Activated CD4-positive, alpha-beta memory T cell treated with anti-CD3 and anti-CD28 coated beads for 36 hours (primary cell): ENCODE measurements at regions not wholly inside any gene's neighbourhood (a gene's known extent, or its start where the extent isn't known, plus 50 kb on each side); places are given as distances from the start of the nearest gene placed in this dataset.
"Not testable (repeated sequence)": the region's sequence is repeated elsewhere in the genome, so short reads cannot be mapped to it uniquely, and the experiment has no call there.

ENCODE experiments used
- CTCF ChIA-PET: fragments of 350-600 bp; sonication (Branson Sonifier 250); formaldehyde crosslinking; loops from one replicate; lab custom pipeline; 2021; ENCODE audit warnings: antibody characterized with exemption, inconsistent platforms; lab: Charles Lee
- POLR2A ChIA-PET: fragments of 350-600 bp; sonication (Branson Sonifier 250); formaldehyde crosslinking; loops from one replicate; lab custom pipeline; 2021; ENCODE audit warnings: antibody characterized with exemption; lab: Charles Lee
- DNase-seq: peaks from one replicate; pipeline ENCODE4 v3.0.0-alpha.2; 2020
- H3K27ac Mint-ChIP-seq: one replicate; pipeline ENCODE4 v1.8.0; 2021; ENCODE audit warnings: mixed read lengths
- H3K27me3 Mint-ChIP-seq: one replicate; pipeline ENCODE4 v1.8.0; 2021; ENCODE audit warnings: mixed read lengths
- H3K36me3 Mint-ChIP-seq: one replicate; pipeline ENCODE4 v1.8.0; 2021; ENCODE audit warnings: mixed read lengths
- H3K4me1 Mint-ChIP-seq: one replicate; pipeline ENCODE4 v1.8.0; 2021; ENCODE audit warnings: low read depth, mixed read lengths
- H3K4me3 Mint-ChIP-seq: one replicate; pipeline ENCODE4 v1.8.0; 2021; ENCODE audit warnings: mild to moderate bottlenecking, mixed read lengths
- H3K9me3 Mint-ChIP-seq: one replicate; pipeline ENCODE4 v1.8.0; 2021; ENCODE audit warnings: mixed read lengths
- intact Hi-C: fragments of 100-400 bp; cut with micrococcal nuclease; formaldehyde crosslinking; loops from one replicate; pipeline ENCODE4 v1.15.1; 2023

DNA sequence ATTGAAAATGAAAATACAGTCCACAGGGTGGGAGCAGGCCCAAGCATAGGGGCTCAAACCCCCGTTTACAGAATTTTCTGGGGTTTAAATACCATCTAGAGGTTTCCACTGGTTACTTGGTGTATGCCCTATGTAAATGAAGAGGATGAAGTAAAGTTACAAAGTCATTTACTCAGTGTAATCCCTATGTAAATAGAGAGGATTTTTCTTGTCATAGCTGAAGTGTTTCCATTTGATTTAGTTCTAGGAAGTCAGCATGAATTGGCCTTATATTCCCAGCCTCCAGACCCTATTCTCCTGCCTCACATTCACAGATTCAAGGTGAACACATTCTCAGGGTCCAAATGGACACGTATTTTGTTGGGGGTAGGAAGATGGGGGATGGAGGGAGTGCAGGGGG lies 141.7 kb upstream of the NFIA start:
- CTCF ChIA-PET, H3K4me1 Mint-ChIP-seq, H3K9me3 Mint-ChIP-seq, DNase-seq, intact Hi-C loops, POLR2A ChIA-PET, H3K36me3 Mint-ChIP-seq, H3K4me3 Mint-ChIP-seq, H3K27ac Mint-ChIP-seq: not testable (repeated sequence)
- H3K27me3 Mint-ChIP-seq = peaks cover 18% of the 10 kb centered on the region

DNA sequence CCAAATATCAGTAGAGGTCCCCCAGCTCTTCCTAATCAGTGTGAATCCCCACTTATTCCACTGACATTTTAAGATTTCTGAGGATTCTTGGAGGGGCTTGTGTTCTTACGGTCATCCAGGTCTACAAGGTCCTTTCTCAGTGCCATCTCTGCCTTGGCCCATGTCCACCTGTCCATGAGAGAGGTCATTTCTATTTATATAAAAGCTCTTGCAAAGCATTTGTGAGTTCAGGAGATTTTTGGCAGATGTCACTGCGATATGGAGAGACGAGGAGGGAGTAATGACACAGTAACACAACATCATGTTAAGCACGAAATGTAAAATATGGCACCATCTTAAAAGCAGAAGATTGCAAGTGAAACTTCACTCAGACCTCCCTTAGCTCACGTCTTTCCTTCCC lies 144.6 kb upstream of the NFIA start:
- H3K27ac Mint-ChIP-seq = no peak overlapping the region
- H3K27me3 Mint-ChIP-seq = peaks cover 14% of the 10 kb centered on the region
- H3K9me3 Mint-ChIP-seq = no peaks in the 10 kb centered on the region
- H3K4me3 Mint-ChIP-seq = no peak overlapping the region
- CTCF ChIA-PET = no interaction called here
- DNase-seq = no peak
- POLR2A ChIA-PET = no interaction called here
- intact Hi-C loops = no loop called here
- no peaks in the 10 kb centered on the region for H3K36me3 Mint-ChIP-seq
- no peaks in the 10 kb centered on the region for H3K4me1 Mint-ChIP-seq

GRCh38 chr1:60936591-60937342 lies 145.6 kb upstream of the NFIA start:
- Mint-ChIP-seq H3K27me3 (peaks cover 14% of the 10 kb centered on the region), H3K27ac (no peak overlapping the region), H3K4me1 (no peaks in the 10 kb centered on the region), H3K4me3 (no peak overlapping the region), H3K36me3 (no peaks in the 10 kb centered on the region), H3K9me3 (no peaks in the 10 kb centered on the region)
- intact Hi-C loops = no loop called here
- CTCF ChIA-PET = no interaction called here
- no peak for DNase-seq
- POLR2A ChIA-PET = no interaction called here

GRCh38 chr1:60936163-60936562 lies 146.2 kb upstream of the NFIA start:
- H3K9me3 Mint-ChIP-seq = no peaks in the 10 kb centered on the region
- no peak for DNase-seq
- H3K4me1 Mint-ChIP-seq = no peaks in the 10 kb centered on the region
- H3K27me3 Mint-ChIP-seq = peaks cover 17% of the 10 kb centered on the region
- CTCF ChIA-PET = no interaction called here
- H3K27ac Mint-ChIP-seq = no peak overlapping the region
- H3K36me3 Mint-ChIP-seq = no peaks in the 10 kb centered on the region
- POLR2A ChIA-PET = no interaction called here
- intact Hi-C loops = no loop called here
- no peak overlapping the region for H3K4me3 Mint-ChIP-seq

DNA sequence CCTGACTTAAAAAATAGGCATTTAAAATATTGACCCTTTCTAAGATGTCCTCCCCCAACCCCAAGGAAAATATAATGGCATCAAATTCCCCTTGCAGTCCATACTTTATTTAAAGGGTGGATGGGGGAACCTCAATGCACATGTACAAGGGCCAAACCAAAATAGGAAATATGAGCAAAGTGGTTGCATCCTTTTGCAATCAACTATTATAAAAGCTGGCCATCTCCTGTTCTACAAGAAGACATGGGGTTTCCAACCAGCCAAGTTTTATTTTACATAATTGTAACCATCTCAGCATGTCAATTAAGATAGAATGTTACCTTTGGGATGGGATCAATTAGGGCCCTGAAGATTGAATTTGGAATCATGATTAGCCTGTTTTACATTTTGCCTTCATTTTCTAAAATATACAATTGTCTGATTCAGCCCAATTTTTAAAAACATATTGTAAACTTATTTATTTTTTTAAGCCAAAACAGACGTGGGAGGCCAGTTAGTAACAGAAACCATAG lies 146.7 kb upstream of the NFIA start:
- Mint-ChIP-seq H3K27ac (no peak overlapping the region), H3K36me3 (no peaks in the 10 kb centered on the region), H3K9me3 (no peaks in the 10 kb centered on the region), H3K4me3 (no peak overlapping the region), H3K27me3 (peaks cover 13% of the 10 kb centered on the region), H3K4me1 (no peaks in the 10 kb centered on the region)
- intact Hi-C loops = no loop called here
- DNase-seq = no peak
- ChIA-PET POLR2A (no interaction called here), CTCF (interaction anchor here (0.6 kb wide), 1 partner anchor 171 kb away, joined by 3 read pairs; no protein-coding TSS in a partner anchor)

DNA sequence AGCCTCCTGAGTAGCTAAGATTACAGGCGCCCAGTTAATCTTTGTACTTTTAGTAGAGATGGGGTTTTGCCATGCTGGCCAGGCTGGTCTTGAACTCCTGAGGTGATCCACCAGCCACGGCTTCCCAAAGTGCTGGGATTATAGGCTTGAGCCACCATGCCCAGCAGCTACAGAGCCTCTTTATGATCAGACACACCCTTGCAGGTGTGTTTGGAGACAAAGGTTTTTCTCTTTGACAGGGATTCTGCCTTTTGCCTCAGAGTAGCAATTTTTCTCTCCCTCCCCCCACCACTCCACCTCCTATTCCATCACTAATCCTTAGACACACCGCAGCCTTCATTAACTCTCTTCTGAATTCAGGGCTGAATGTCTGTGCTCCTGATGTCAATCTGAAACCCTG lies 152.2 kb upstream of the NFIA start:
- Mint-ChIP-seq H3K27me3 (peaks cover 7% of the 10 kb centered on the region), H3K4me1 (no peaks in the 10 kb centered on the region), H3K27ac (no peak overlapping the region), H3K9me3 (no peaks in the 10 kb centered on the region), H3K36me3 (no peaks in the 10 kb centered on the region), H3K4me3 (no peak overlapping the region)
- ChIA-PET CTCF (no interaction called here), POLR2A (no interaction called here)
- intact Hi-C loops = no loop called here
- DNase-seq = no peak

DNA sequence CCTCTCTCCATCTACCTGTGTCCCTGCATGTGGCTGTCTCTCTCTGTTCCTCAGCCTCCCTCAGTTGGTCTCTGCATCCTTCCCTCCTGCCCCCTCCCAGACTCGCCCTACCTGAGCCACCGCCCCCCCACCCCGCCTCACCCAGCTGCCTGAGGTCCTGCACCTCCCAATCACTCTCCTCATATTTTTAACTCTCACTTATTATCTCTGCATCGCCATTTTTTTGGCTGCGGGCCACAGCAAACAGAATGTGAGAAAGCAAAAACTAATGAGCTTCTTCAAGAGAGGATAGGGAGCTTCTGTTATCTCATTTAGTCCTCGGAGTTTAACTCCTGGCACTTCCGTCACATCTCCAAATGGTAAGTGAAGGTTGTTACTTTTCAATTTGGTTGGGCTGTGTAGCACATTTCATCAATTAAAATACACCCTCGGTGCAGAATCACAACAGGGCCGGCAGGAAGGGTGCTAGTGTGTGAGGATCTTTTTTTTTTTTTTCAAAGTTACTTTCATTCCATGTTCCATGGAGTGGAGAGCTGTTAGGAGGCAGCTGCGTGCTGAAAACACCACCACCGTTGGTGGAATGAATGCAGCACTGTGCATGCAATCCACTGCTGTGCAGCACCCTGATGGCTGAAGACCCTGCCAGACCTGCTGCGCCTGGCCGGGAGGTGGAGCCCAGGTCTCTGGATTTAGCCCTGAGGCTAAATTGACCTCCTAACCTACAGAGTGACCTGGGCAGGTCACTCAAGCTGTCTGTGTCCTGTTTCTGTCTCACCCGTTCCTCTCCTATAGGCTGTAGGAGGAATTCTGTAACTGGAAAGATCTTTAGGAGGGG lies 157.2 kb upstream of the NFIA start:
- H3K4me3 Mint-ChIP-seq = no peak overlapping the region
- H3K9me3 Mint-ChIP-seq = no peaks in the 10 kb centered on the region
- no peak for DNase-seq
- CTCF ChIA-PET = no interaction called here
- intact Hi-C loops = no loop called here
- H3K27me3 Mint-ChIP-seq = peaks cover 4% of the 10 kb centered on the region
- no peak overlapping the region for H3K27ac Mint-ChIP-seq
- no peaks in the 10 kb centered on the region for H3K4me1 Mint-ChIP-seq
- H3K36me3 Mint-ChIP-seq = no peaks in the 10 kb centered on the region
- POLR2A ChIA-PET = no interaction called here

DNA sequence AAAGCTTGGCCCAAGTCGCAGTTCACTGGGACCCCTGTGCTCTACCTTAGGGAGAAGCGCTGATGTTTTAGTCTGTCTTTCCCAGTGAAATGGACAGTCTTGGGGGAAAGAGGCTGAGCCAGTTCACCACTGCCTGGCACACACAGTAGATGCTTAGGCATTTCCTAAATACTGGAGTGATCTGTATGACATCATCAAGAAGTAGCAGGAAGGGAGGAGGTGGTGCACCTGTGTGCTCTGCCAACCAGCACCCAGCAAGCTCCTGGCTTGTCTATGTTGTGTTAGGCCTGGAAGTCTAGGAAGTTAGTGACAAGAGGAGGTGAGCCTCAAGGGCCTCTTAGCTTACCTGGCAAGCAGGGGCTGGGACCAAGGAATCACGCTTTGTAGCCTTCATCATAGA lies 158.2 kb upstream of the NFIA start:
- no peak overlapping the region for H3K27ac Mint-ChIP-seq
- intact Hi-C loops = no loop called here
- H3K27me3 Mint-ChIP-seq = peaks cover 4% of the 10 kb centered on the region
- H3K4me1 Mint-ChIP-seq = no peaks in the 10 kb centered on the region
- H3K9me3 Mint-ChIP-seq = no peaks in the 10 kb centered on the region
- CTCF ChIA-PET = no interaction called here
- POLR2A ChIA-PET = no interaction called here
- H3K4me3 Mint-ChIP-seq = no peak overlapping the region
- no peaks in the 10 kb centered on the region for H3K36me3 Mint-ChIP-seq
- DNase-seq = no peak

DNA sequence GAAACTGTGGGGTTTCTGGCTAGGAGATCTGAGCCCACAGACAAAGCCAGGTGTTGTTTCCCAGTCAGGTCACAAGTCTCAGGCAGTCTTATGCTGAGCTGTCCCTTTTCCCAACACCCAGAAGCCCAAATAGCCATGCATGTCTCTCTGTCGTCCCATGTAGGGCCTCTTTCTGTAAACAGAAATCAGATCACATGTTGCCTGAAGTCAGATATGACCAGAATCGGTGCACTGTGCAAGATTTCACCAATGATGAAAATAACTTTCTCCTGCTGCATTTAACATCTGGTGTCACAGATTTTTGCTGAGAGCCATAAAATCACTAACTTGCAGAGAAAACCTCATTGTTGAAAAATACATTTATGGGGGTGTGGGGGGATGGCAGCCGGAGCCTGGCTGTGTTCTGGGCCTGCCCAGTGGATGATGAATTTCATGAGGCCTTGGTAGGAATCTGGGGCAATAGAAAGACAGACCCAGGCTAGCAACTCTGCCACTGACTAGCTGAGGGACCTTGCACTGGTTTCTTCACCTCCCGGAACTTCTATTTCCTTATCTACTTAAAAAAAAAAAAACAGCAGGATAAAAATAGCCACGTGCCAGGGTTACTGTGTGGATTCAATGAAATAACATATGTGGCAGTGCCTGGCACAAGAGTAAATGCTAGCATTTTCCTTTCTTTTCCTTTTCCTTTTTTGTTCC lies 158.8 kb upstream of the NFIA start:
- ChIA-PET CTCF (no interaction called here), POLR2A (no interaction called here)
- no peak for DNase-seq
- Mint-ChIP-seq H3K4me3 (no peak overlapping the region), H3K36me3 (no peaks in the 10 kb centered on the region), H3K4me1 (no peaks in the 10 kb centered on the region), H3K9me3 (no peaks in the 10 kb centered on the region), H3K27me3 (peaks cover 4% of the 10 kb centered on the region), H3K27ac (no peak overlapping the region)
- intact Hi-C loops = no loop called here

DNA sequence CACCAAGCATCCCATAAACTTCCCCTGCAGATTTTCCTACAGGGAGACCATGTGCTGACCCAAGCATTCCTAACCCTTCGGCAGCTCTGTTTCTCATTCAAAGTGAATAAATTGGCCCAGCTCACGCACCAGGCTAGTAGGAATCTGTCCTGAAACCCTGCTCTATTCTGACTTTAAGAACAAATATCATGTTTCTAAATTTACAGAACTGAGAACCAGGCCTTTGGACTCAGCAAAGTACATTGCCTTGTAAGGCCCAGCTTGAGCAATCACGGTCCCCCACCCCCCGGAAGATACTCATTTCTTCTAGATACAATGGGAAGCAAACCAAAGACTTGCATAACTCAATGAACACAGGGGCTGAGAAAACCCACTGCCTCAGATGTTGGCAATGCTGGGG lies 160.1 kb upstream of the NFIA start:
- H3K27ac Mint-ChIP-seq = no peak overlapping the region
- ChIA-PET POLR2A (no interaction called here), CTCF (interaction anchor here (0.6 kb wide), 1 partner anchor 74 kb away, joined by 4 read pairs; no protein-coding TSS in a partner anchor)
- intact Hi-C loops = no loop called here
- no peaks in the 10 kb centered on the region for H3K4me1 Mint-ChIP-seq
- peaks cover 9% of the 10 kb centered on the region for H3K27me3 Mint-ChIP-seq
- H3K4me3 Mint-ChIP-seq = no peak overlapping the region
- H3K36me3 Mint-ChIP-seq = no peaks in the 10 kb centered on the region
- no peak for DNase-seq
- no peaks in the 10 kb centered on the region for H3K9me3 Mint-ChIP-seq

- no peak for DNase-seq
- no peaks in the 10 kb centered on the region for H3K36me3 Mint-ChIP-seq
- H3K27me3 Mint-ChIP-seq = peaks cover 9% of the 10 kb centered on the region
- no peaks in the 10 kb centered on the region for H3K4me1 Mint-ChIP-seq
- CTCF ChIA-PET = no interaction called here
- POLR2A ChIA-PET = no interaction called here
- intact Hi-C loops = no loop called here
- H3K4me3 Mint-ChIP-seq = no peak overlapping the region
- no peak overlapping the region for H3K27ac Mint-ChIP-seq
- H3K9me3 Mint-ChIP-seq = no peaks in the 10 kb centered on the region
These were observed 161.2 kb upstream of the NFIA start for GRCh38 chr1:60921175-60921574.

GRCh38 chr1:60920561-60920960 lies 161.8 kb upstream of the NFIA start:
- Mint-ChIP-seq H3K4me1 (no peaks in the 10 kb centered on the region), H3K27me3 (peaks cover 10% of the 10 kb centered on the region), H3K4me3 (no peak overlapping the region), H3K9me3 (no peaks in the 10 kb centered on the region), H3K27ac (no peak overlapping the region), H3K36me3 (no peaks in the 10 kb centered on the region)
- intact Hi-C loops = no loop called here
- ChIA-PET POLR2A (no interaction called here), CTCF (no interaction called here)
- DNase-seq = no peak
